OCI-LY7 (cell line): ENCODE measurements at regions not wholly inside any gene's neighbourhood (a gene's known extent, or its start where the extent isn't known, plus 50 kb on each side); places are given as distances from the start of the nearest gene placed in this dataset.

Experiments
- BruUV-seq: library from RNA; stranded (reverse); fragments of 400-500 nt; replicated peaks from 2 replicates; lab custom pipeline; 2021; lab: Mats Ljungman, UMichigan
- CTCF ChIA-PET: fragments of 300-600 bp; sonication (Branson Sonifier 250); formaldehyde crosslinking; loops from one replicate; lab custom pipeline; 2022; ENCODE audit warnings: antibody characterized with exemption; ENCODE audit not compliant: unreplicated experiment; lab: Charles Lee
- POLR2A ChIA-PET: fragments of 300-600 bp; sonication (Branson Sonifier 250); formaldehyde crosslinking; loops from one replicate; lab custom pipeline; 2022; ENCODE audit warnings: antibody characterized with exemption; lab: Charles Lee
- DNase-seq: peaks from one replicate; pipeline ENCODE4 v3.0.0-alpha.2; 2015; ENCODE audit warnings: low spot score
- H2AFZ ChIP-seq: fragments of 200-600 bp; sonication (generic), shearing (Covaris generic); 2 replicates; pipeline ENCODE4 v1.6.1; 2014; ENCODE audit warnings: mild to moderate bottlenecking, antibody characterized with exemption, low read length, moderate library complexity
- H3K27ac ChIP-seq: fragments of 200-600 bp; sonication (generic); 2 replicates; pipeline ENCODE4 v1.5.1; 2014; ENCODE audit warnings: mixed run types, low read depth, mild to moderate bottlenecking, moderate library complexity, low read length, inconsistent platforms; ENCODE audit not compliant: poor library complexity, severe bottlenecking
- H3K36me3 ChIP-seq: fragments of 200-600 bp; sonication (generic); 2 replicates; pipeline ENCODE4 v1.6.1; 2014; ENCODE audit warnings: mild to moderate bottlenecking, antibody characterized with exemption, low read length, moderate library complexity, mixed read lengths; ENCODE audit not compliant: insufficient read depth
- H3K4me1 ChIP-seq: fragments of 200-600 bp; sonication (generic); 2 replicates; pipeline ENCODE4 v1.5.1; 2014; ENCODE audit warnings: mild to moderate bottlenecking, low read length; ENCODE audit not compliant: insufficient read depth, poor library complexity, severe bottlenecking
- H3K4me2 ChIP-seq: fragments of 200-600 bp; sonication (generic); 2 replicates; pipeline ENCODE4 v1.6.1; 2014; ENCODE audit warnings: mild to moderate bottlenecking, low read length
- H3K4me3 ChIP-seq: fragments of 200-600 bp; sonication (generic); 2 replicates; pipeline ENCODE4 v1.5.1; 2014; ENCODE audit warnings: mild to moderate bottlenecking, low read depth, low read length; ENCODE audit not compliant: poor library complexity, severe bottlenecking
- H3K79me2 ChIP-seq: fragments of 200-600 bp; sonication (generic); 2 replicates; pipeline ENCODE4 v1.6.1; 2016; ENCODE audit warnings: low read depth, mild to moderate bottlenecking, low read length, moderate library complexity, mixed read lengths; ENCODE audit not compliant: insufficient read depth
- H3K9me2 ChIP-seq: fragments of 200-600 bp; sonication (generic); 2 replicates; pipeline ENCODE4 v1.6.1; 2016; ENCODE audit warnings: mild to moderate bottlenecking, low read length, mixed read lengths; ENCODE audit not compliant: insufficient read depth
- H3K9me3 ChIP-seq: fragments of 200-600 bp; sonication (generic); 2 replicates; pipeline ENCODE4 v1.6.1; 2014; ENCODE audit warnings: mild to moderate bottlenecking, mixed run types, low read length, mixed read lengths
- H4K20me1 ChIP-seq: fragments of 200-600 bp; sonication (generic); 2 replicates; pipeline ENCODE4 v1.6.1; 2014; ENCODE audit warnings: mild to moderate bottlenecking, antibody characterized with exemption, low read length, moderate library complexity, mixed read lengths; ENCODE audit not compliant: insufficient read depth
- CTCF ChIP-seq: fragments of 200-600 bp; sonication (generic); conservative IDR thresholded peaks from 2 replicates; pipeline ENCODE4 v1.5.1; 2014; ENCODE audit warnings: mild to moderate bottlenecking, antibody characterized with exemption, low read length, moderate library complexity, mixed read lengths
- EZH2phosphoT487 ChIP-seq: fragments of 200-600 bp; sonication (generic); IDR thresholded peaks from 2 replicates; pipeline ENCODE4 v1.6.1; 2018; ENCODE audit warnings: low read depth, borderline replicate concordance, mild to moderate bottlenecking, mixed run types, antibody characterized with exemption, low read length, moderate library complexity, mixed read lengths
- intact Hi-C: fragments of 100-400 bp; cut with micrococcal nuclease; formaldehyde crosslinking; loops from one replicate; pipeline ENCODE4 v1.10.0; 2022; ENCODE audit not compliant: unreplicated experiment

GRCh38 chr3:181568693-181569092 is 143.0 kb upstream of the SOX2 start:
- Histone ChIP-seq H3K27ac (no peak overlapping the region), H3K9me3 (no peaks in the 10 kb centered on the region), H4K20me1 (no peaks in the 10 kb centered on the region), H3K4me1 (no peaks in the 10 kb centered on the region), H2AFZ (no peak overlapping the region), H3K4me3 (no peak overlapping the region), H3K79me2 (no peaks in the 10 kb centered on the region), H3K9me2 (no peaks in the 10 kb centered on the region), H3K36me3 (no peaks in the 10 kb centered on the region), H3K4me2 (no peak overlapping the region)
- intact Hi-C loops: no loop called here
- CTCF ChIA-PET: no interaction called here
- TF ChIP-seq CTCF: no peak
- TF ChIP-seq EZH2phosphoT487: 0 out of 2 replicates have a peak, but pooled peaks have one; percentile 57
- POLR2A ChIA-PET: interaction anchor here (0.7 kb wide), 1 partner anchor 66 kb away, joined by 4 read pairs; no protein-coding TSS in a partner anchor
- no peak for DNase-seq
- BruUV-seq: no TSS peak

- H3K27ac ChIP-seq: no peak overlapping the region
- H3K9me3 ChIP-seq: no peaks in the 10 kb centered on the region
- DNase-seq: no peak
- no peaks in the 10 kb centered on the region for H3K79me2 ChIP-seq
- no peak overlapping the region for H2AFZ ChIP-seq
- no TSS peak for BruUV-seq
- no peaks in the 10 kb centered on the region for H4K20me1 ChIP-seq
- CTCF ChIA-PET: no interaction called here
- POLR2A ChIA-PET: no interaction called here
- TF ChIP-seq CTCF (no peak), EZH2phosphoT487 (no peak)
- no peaks in the 10 kb centered on the region for H3K36me3 ChIP-seq
- H3K9me2 ChIP-seq: no peaks in the 10 kb centered on the region
- intact Hi-C loops: no loop called here
- no peak overlapping the region for H3K4me3 ChIP-seq
- no peaks in the 10 kb centered on the region for H3K4me1 ChIP-seq
- H3K4me2 ChIP-seq: no peak overlapping the region
Observed at GRCh38 chr3:181568248-181568647, 143.5 kb upstream of the SOX2 start.

GRCh38 chr3:181567311-181568075 is 144.2 kb upstream of the SOX2 start:
- TF ChIP-seq EZH2phosphoT487 (no peak), CTCF (no peak)
- intact Hi-C loops: no loop called here
- Histone ChIP-seq H3K9me3 (no peaks in the 10 kb centered on the region), H3K9me2 (no peaks in the 10 kb centered on the region), H4K20me1 (no peaks in the 10 kb centered on the region), H2AFZ (no peak overlapping the region), H3K79me2 (no peaks in the 10 kb centered on the region), H3K4me3 (no peak overlapping the region), H3K4me2 (no peak overlapping the region), H3K4me1 (no peaks in the 10 kb centered on the region), H3K36me3 (no peaks in the 10 kb centered on the region), H3K27ac (no peak overlapping the region)
- ChIA-PET CTCF (no interaction called here), POLR2A (no interaction called here)
- no peak for DNase-seq
- no TSS peak for BruUV-seq
